Fibroblast of mammary gland (primary cell): ENCODE measurements at regions not wholly inside any gene's neighbourhood (a gene's known extent, or its start where the extent isn't known, plus 50 kb on each side); places are given as distances from the start of the nearest gene placed in this dataset.

Experiments used
- DNase-seq: peaks from one replicate; pipeline ENCODE4 v3.0.0-alpha.2; 2010; ENCODE audit warnings: low read depth
- H3K4me3 ChIP-seq: 2 replicates; pipeline ENCODE4 v1.5.1; 2011; ENCODE audit warnings: low read depth, mild to moderate bottlenecking, low read length, moderate library complexity; ENCODE audit not compliant: control insufficient read depth
- CTCF ChIP-seq: conservative IDR thresholded peaks from 2 replicates; pipeline ENCODE4 v1.5.1; 2011; ENCODE audit warnings: low read depth, low read length, inconsistent platforms; ENCODE audit not compliant: control insufficient read depth, insufficient read depth

GRCh38 chr16:13307255-13307654 is 405.9 kb downstream of the SHISA9 start:
- no peak for TF ChIP-seq CTCF
- DNase-seq, result peak; percentile 89
- no peak overlapping the region for H3K4me3 ChIP-seq

- no peak overlapping the region for H3K4me3 ChIP-seq
These were observed 406.5 kb downstream of the SHISA9 start for GRCh38 chr16:13307851-13308250.

GRCh38 chr16:13312063-13312462 is 410.7 kb downstream of the SHISA9 start:
- no peak for TF ChIP-seq CTCF
- DNase-seq, result no peak
- no peak overlapping the region for H3K4me3 ChIP-seq

More at GRCh38 chr16:13307851-13308250, 406.5 kb downstream of the SHISA9 start:
- TF ChIP-seq CTCF, result no peak
- DNase-seq, result peak; percentile 76

GRCh38 chr16:13313351-13313750 is 412.0 kb downstream of the SHISA9 start:
- DNase-seq, result peak; percentile 70
- no peak for TF ChIP-seq CTCF
- H3K4me3 ChIP-seq, result no peak overlapping the region

GRCh38 chr16:13314633-13315032 is 413.2 kb downstream of the SHISA9 start:
- no peak for DNase-seq
- H3K4me3 ChIP-seq, result no peak overlapping the region
- TF ChIP-seq CTCF, result no peak

- H3K4me3 ChIP-seq, result no peak overlapping the region
- TF ChIP-seq CTCF, result no peak
- peak; percentile 84 for DNase-seq
These were observed 414.4 kb downstream of the SHISA9 start for GRCh38 chr16:13315642-13316427.

GRCh38 chr16:13322336-13322735 is 420.9 kb downstream of the SHISA9 start:
- no peak for TF ChIP-seq CTCF
- no peak overlapping the region for H3K4me3 ChIP-seq
- no peak for DNase-seq
